ENCODE measurements at regions not wholly inside any gene's neighbourhood (a gene's known extent, or its start where the extent isn't known, plus 50 kb on each side); places are given as distances from the start of the nearest gene placed in this dataset.
"Not testable (repeated sequence)": the region's sequence is repeated elsewhere in the genome, so short reads cannot be mapped to it uniquely, and the experiment has no call there.

GRCh38 chr14:50020799-50021198, 95.6 kb downstream of the VCPKMT start:
- DNase-seq: no peak

GRCh38 chr14:50021261-50022031, 94.9 kb downstream of the VCPKMT start:
- no peak for DNase-seq

- DNase-seq: peak; percentile 16
Observed at GRCh38 chr14:50022661-50023060, 93.7 kb downstream of the VCPKMT start.

GRCh38 chr14:50023671-50024490, 92.5 kb downstream of the VCPKMT start:
- no peak for DNase-seq

- DNase-seq: no peak
Observed at GRCh38 chr14:50025073-50025472, 91.3 kb downstream of the VCPKMT start.

GRCh38 chr14:50025776-50026175, 90.6 kb downstream of the VCPKMT start:
- no peak for DNase-seq

- no peak for DNase-seq
Observed at GRCh38 chr14:50026396-50026795, 90.0 kb downstream of the VCPKMT start.

- DNase-seq: no peak
Observed at GRCh38 chr14:50027816-50028215, 88.6 kb downstream of the VCPKMT start.

- no peak for DNase-seq
Observed at GRCh38 chr14:50028458-50028857, 87.9 kb downstream of the VCPKMT start.

- DNase-seq: no peak
Observed at GRCh38 chr14:50030036-50030435, 86.3 kb downstream of the VCPKMT start.

GRCh38 chr14:50030911-50031310, 85.5 kb downstream of the VCPKMT start:
- not testable (repeated sequence) for DNase-seq

- DNase-seq: no peak
Observed at GRCh38 chr14:50031602-50032313, 84.6 kb downstream of the VCPKMT start.

GRCh38 chr14:50032462-50033167, 83.8 kb downstream of the VCPKMT start:
- DNase-seq: not testable (repeated sequence)

GRCh38 chr14:50035214-50035613, 81.2 kb downstream of the VCPKMT start:
- no peak for DNase-seq

GRCh38 chr14:50036211-50036610, 80.2 kb downstream of the VCPKMT start:
- DNase-seq: no peak

- no peak for DNase-seq
Observed at GRCh38 chr14:50036637-50037036, 79.7 kb downstream of the VCPKMT start.

- DNase-seq: no peak
Observed at GRCh38 chr14:50037240-50037639, 79.1 kb downstream of the VCPKMT start.

- no peak for DNase-seq
Observed at GRCh38 chr14:50037852-50038251, 78.5 kb downstream of the VCPKMT start.

- peak; percentile 65 for DNase-seq
Observed at GRCh38 chr14:50038398-50039119, 77.8 kb downstream of the VCPKMT start.

GRCh38 chr14:50039120-50039517, 77.3 kb downstream of the VCPKMT start:
- no peak for DNase-seq

- no peak for DNase-seq
Observed at GRCh38 chr14:50039734-50040400, 76.5 kb downstream of the VCPKMT start.

- DNase-seq: peak; percentile 42
Observed at GRCh38 chr14:50040401-50040775, 76.0 kb downstream of the VCPKMT start.
